ENCODE measurements at regions not wholly inside any gene's neighbourhood (a gene's known extent, or its start where the extent isn't known, plus 50 kb on each side); places are given as distances from the start of the nearest gene placed in this dataset.
"Not testable (repeated sequence)": the region's sequence is repeated elsewhere in the genome, so short reads cannot be mapped to it uniquely, and the experiment has no call there.

DNA sequence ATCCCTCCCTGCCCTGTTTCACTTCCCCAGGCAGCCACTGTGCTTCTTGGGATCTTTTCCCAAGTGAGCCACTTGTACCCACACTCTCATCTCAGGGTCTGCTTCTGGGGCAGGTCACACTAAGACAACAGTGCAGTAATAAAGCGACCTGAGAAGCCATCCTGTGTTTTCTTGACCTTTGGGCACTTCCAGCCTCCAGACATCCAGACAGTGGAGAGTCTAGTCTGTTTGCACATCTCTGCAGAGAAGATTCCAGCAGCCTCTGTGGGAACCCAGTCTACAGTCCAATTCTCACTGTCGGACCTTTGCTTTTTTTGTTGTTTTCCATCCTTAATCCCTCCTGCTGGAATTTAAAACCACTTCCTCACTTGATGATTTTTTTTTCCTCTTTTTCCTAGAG is 50.3 kb upstream of the ATP6AP2 start:
- no peaks in the 10 kb centered on the region for H3K9me3 ChIP-seq
- intact Hi-C loops (cut with DNase I; ENCODE audit: low total_unique reads): no loop called here
- H3K36me3 ChIP-seq (ENCODE audit: low read depth, missing control alignments): no peaks in the 10 kb centered on the region
- no peak overlapping the region for H3K27ac ChIP-seq
- no peaks in the 10 kb centered on the region for H3K4me1 ChIP-seq
- no peak overlapping the region for H3K4me3 ChIP-seq
- H3K27me3 ChIP-seq: no peaks in the 10 kb centered on the region
- TF ChIP-seq POLR2A (IDR thresholded peaks at IDR 0.05): no peak
- TF ChIP-seq, protein P1, sequence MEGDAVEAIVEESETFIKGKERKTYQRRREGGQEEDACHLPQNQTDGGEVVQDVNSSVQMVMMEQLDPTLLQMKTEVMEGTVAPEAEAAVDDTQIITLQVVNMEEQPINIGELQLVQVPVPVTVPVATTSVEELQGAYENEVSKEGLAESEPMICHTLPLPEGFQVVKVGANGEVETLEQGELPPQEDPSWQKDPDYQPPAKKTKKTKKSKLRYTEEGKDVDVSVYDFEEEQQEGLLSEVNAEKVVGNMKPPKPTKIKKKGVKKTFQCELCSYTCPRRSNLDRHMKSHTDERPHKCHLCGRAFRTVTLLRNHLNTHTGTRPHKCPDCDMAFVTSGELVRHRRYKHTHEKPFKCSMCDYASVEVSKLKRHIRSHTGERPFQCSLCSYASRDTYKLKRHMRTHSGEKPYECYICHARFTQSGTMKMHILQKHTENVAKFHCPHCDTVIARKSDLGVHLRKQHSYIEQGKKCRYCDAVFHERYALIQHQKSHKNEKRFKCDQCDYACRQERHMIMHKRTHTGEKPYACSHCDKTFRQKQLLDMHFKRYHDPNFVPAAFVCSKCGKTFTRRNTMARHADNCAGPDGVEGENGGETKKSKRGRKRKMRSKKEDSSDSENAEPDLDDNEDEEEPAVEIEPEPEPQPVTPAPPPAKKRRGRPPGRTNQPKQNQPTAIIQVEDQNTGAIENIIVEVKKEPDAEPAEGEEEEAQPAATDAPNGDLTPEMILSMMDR (IDR thresholded peaks at IDR 0.05): no peak
- WGBS, 2 donors: 73 to 79% methylated on average over 2 of the region's 2 CpGs
- DNase-seq: no peak

GRCh38 chrX:40527543-40527942 is 53.2 kb upstream of the ATP6AP2 start:
- TF ChIP-seq, protein P1 (IDR thresholded peaks at IDR 0.05): no peak
- no peak for TF ChIP-seq POLR2A (IDR thresholded peaks at IDR 0.05)
- no peaks in the 10 kb centered on the region for H3K4me1 ChIP-seq
- intact Hi-C loops (cut with DNase I; ENCODE audit: low total_unique reads): no loop called here
- no peaks in the 10 kb centered on the region for H3K36me3 ChIP-seq (ENCODE audit: low read depth, missing control alignments)
- H3K27ac ChIP-seq: no peak overlapping the region
- no peaks in the 10 kb centered on the region for H3K9me3 ChIP-seq
- WGBS, 2 donors: 85 to 89% methylated on average over 3 of the region's 3 CpGs
- DNase-seq: no peak
- no peak overlapping the region for H3K4me3 ChIP-seq
- no peaks in the 10 kb centered on the region for H3K27me3 ChIP-seq

- intact Hi-C loops (cut with DNase I; ENCODE audit: low total_unique reads): no loop called here
- H3K9me3 ChIP-seq: no peaks in the 10 kb centered on the region
- H3K27ac ChIP-seq: no peak overlapping the region
- no peaks in the 10 kb centered on the region for H3K36me3 ChIP-seq (ENCODE audit: low read depth, missing control alignments)
- no peaks in the 10 kb centered on the region for H3K27me3 ChIP-seq
- TF ChIP-seq, protein P1 (IDR thresholded peaks at IDR 0.05): no peak
- TF ChIP-seq POLR2A (IDR thresholded peaks at IDR 0.05): no peak
- WGBS, 2 donors: 95 to 96% methylated on average over 2 of the region's 2 CpGs
- DNase-seq: no peak
- H3K4me1 ChIP-seq: no peaks in the 10 kb centered on the region
- no peak overlapping the region for H3K4me3 ChIP-seq
Measured at GRCh38 chrX:40526412-40526811, 54.4 kb upstream of the ATP6AP2 start.

- intact Hi-C loops (cut with DNase I; ENCODE audit: low total_unique reads); H3K9me3 ChIP-seq; DNase-seq; H3K27me3 ChIP-seq; H3K36me3 ChIP-seq (ENCODE audit: low read depth, missing control alignments); H3K4me1 ChIP-seq; H3K4me3 ChIP-seq; H3K27ac ChIP-seq: not testable (repeated sequence)
- WGBS, 2 donors: 91 to 100% methylated on average over 1 of the region's 1 CpG
Measured at GRCh38 chrX:40525901-40526300, 54.9 kb upstream of the ATP6AP2 start.

- Histone ChIP-seq H3K4me3 (no peak overlapping the region), H3K4me1 (no peaks in the 10 kb centered on the region), H3K36me3 (ENCODE audit: low read depth, missing control alignments) (no peaks in the 10 kb centered on the region), H3K27ac (no peak overlapping the region), H3K27me3 (no peaks in the 10 kb centered on the region), H3K9me3 (no peaks in the 10 kb centered on the region)
- WGBS, 2 donors: 82% methylated on average over 1 of the region's 1 CpG; no CpG with 5 or more reads in 1 of the 2 donors
- DNase-seq: no peak
- TF ChIP-seq, protein P1 (IDR thresholded peaks at IDR 0.05): no peak
- no peak for TF ChIP-seq POLR2A (IDR thresholded peaks at IDR 0.05)
- intact Hi-C loops (cut with DNase I; ENCODE audit: low total_unique reads): no loop called here
Measured at GRCh38 chrX:40524423-40524822, 56.3 kb upstream of the ATP6AP2 start.

Measured in testis (tissue), 2 donors.